ENCODE measurements at regions not wholly inside any gene's neighbourhood (a gene's known extent, or its start where the extent isn't known, plus 50 kb on each side); places are given as distances from the start of the nearest gene placed in this dataset.
"Not testable (repeated sequence)": the region's sequence is repeated elsewhere in the genome, so short reads cannot be mapped to it uniquely, and the experiment has no call there.

DNA sequence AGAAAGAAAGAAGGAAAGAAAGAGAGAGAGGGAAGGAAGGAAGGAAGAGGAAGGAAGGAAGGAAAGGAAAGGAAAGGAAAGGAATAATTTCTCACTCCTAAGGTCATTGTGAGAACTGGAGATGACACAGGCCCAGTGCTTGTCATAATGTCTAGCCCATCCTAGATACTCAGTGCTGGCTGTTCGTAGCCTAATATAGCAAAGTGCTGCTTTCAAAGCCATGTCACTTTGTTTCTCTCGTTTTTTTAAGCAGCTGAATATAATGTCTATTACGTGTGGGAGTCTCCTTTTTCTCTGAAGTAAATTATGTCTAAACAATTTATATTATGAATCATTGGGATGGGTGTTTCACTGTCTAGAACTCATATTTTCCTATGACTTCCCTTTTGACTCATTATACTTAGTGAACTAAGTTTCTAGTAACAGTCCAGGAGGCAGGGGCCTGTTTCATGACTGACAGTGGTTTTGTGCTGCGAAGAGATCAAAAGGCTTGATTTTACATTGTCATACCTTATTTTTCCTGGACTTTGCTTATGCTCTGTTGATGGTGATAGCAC lies 327.0 kb upstream of the ZFP42 start:
- Mint-ChIP-seq H3K27ac (no peak overlapping the region), H3K4me3 (no peak overlapping the region), H3K4me1 (ENCODE audit: low read depth) (no peaks in the 10 kb centered on the region), H3K36me3 (ENCODE audit: low read depth) (no peaks in the 10 kb centered on the region), H3K27me3 (ENCODE audit: low read depth) (no peaks in the 10 kb centered on the region), H3K9me3 (peaks cover 21% of the 10 kb centered on the region)

DNA sequence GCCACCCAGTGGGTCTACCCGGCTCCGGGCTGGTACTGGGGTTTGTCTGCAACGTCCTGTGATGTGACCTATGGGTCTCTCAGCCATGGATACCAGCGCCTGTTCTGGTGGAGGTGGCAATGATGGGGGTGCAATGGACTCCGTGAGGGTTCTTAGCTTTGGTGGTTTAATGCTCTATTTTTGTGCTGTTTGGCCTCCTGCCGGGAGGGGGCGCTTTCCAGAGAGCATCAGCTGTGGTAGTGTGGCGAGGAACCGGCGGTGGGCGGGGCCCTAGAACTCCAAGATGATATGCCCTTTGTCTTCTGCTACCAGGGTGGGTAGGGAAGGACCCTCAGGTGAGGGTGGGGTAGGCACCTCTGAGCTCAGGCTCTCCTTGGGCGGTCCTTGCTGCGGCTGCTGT lies 324.1 kb upstream of the ZFP42 start:
- not testable (repeated sequence) for H3K4me1 Mint-ChIP-seq (ENCODE audit: low read depth); H3K27me3 Mint-ChIP-seq (ENCODE audit: low read depth); H3K36me3 Mint-ChIP-seq (ENCODE audit: low read depth); H3K27ac Mint-ChIP-seq; H3K4me3 Mint-ChIP-seq
- peaks cover 28% of the 10 kb centered on the region for H3K9me3 Mint-ChIP-seq

DNA sequence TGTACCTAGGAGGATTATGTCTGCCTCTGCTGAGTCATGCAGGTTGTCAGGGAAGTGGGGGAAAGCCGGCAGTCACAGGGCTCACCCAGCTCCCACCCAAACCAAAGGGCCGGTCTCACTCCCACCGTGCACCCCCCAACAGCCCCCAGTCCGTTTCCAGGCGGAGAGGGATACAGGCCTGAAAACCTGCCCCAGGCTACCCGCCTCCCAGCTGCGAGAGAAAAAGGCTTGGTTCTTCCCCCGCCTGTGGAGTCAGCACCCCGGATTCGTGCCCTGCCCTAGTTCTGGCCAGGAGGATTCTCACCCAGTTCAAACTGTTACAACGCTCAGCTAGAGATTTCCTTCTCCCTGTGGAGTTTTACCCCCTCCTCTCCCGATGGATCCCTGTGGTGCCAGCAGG lies 323.6 kb upstream of the ZFP42 start:
- not testable (repeated sequence) for H3K27ac Mint-ChIP-seq; H3K4me1 Mint-ChIP-seq (ENCODE audit: low read depth); H3K36me3 Mint-ChIP-seq (ENCODE audit: low read depth); H3K27me3 Mint-ChIP-seq (ENCODE audit: low read depth); H3K4me3 Mint-ChIP-seq
- peaks cover 28% of the 10 kb centered on the region for H3K9me3 Mint-ChIP-seq

DNA sequence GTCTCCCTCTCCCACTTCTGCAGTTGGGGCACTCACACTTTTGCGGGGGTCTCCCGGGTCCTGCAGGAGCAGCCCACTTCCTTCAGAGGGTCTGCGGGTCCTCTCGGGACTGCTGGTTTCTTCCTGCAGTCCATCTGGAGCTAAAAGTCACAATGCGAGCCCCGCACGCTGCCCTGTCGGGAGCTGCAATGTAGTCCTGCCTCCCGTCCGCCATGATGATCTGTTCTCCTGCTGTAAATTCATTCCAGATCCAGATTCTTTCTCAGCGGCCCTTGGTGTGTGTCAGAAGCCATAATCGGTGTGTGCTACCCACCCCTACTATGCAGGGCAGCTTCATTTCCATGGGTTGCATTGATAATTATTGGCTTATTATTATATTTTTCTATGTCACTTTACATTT lies 323.0 kb upstream of the ZFP42 start:
- not testable (repeated sequence) for H3K4me1 Mint-ChIP-seq (ENCODE audit: low read depth); H3K36me3 Mint-ChIP-seq (ENCODE audit: low read depth); H3K27ac Mint-ChIP-seq; H3K4me3 Mint-ChIP-seq; H3K27me3 Mint-ChIP-seq (ENCODE audit: low read depth)
- H3K9me3 Mint-ChIP-seq = peaks cover 28% of the 10 kb centered on the region

DNA sequence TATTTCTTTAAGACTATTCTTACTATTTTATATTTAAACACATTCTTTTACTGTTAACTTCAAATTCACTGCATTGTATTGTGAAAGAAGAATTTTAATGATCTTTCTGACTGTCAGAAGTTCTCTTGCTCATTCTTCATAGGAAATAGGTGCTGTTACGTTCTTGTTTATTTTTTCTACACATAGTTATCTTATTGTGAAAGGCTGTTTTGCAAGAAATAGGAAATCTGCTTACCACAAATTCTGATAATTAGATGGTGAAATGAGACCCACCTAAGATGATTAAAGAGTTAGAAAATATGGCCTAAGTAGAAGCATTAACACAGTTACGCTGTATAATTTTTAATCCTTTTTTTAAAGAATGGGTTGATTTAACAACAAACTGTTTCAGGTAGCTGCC lies 316.1 kb upstream of the ZFP42 start:
- H3K9me3 Mint-ChIP-seq = peaks cover 24% of the 10 kb centered on the region
- H3K4me1 Mint-ChIP-seq (ENCODE audit: low read depth) = no peaks in the 10 kb centered on the region
- H3K27ac Mint-ChIP-seq = no peak overlapping the region
- H3K36me3 Mint-ChIP-seq (ENCODE audit: low read depth) = no peaks in the 10 kb centered on the region
- no peaks in the 10 kb centered on the region for H3K27me3 Mint-ChIP-seq (ENCODE audit: low read depth)
- no peak overlapping the region for H3K4me3 Mint-ChIP-seq

DNA sequence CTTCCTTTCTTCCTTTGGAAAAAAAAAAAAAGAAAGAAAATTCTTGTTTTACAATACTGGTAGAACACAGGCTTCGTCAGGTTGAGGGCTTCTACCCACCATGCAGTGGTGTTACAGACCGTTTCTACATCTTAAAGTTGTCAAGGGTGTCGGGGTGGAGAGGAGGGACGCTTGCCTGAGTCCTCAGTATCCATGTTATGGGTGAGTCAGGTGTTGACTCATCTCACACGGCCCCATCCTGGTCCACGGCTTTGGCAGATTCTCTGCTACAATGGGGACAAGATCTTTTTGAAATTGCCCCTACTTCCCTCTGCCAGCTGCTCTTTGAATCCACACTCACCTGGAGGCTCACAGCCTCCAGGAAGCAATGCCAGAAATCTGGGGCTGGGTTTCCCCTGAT lies 310.3 kb upstream of the ZFP42 start:
- Mint-ChIP-seq H3K27me3 (ENCODE audit: low read depth) (no peaks in the 10 kb centered on the region), H3K27ac (no peak overlapping the region), H3K9me3 (peaks cover 8% of the 10 kb centered on the region), H3K4me3 (no peak overlapping the region), H3K4me1 (ENCODE audit: low read depth) (no peaks in the 10 kb centered on the region), H3K36me3 (ENCODE audit: low read depth) (no peaks in the 10 kb centered on the region)

DNA sequence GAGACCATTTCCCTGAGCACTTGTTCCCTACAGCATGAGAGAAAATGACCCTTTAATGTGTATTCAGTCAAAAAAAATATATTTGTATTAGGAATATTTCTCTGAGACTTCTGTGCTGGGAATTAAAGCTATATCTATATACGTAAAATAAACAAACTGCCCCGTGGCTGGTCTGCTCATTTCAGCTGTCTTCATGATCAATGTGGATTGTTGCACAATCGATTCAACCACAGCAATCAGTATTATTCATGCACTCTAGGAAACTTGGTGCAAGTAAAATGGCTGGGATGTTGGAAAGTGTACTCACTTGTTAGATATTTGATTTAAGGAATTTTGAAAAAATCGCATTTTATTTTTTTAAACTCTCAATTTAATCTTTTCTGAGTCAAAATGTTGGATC lies 307.9 kb upstream of the ZFP42 start:
- Mint-ChIP-seq H3K4me3 (no peak overlapping the region), H3K27ac (no peak overlapping the region), H3K9me3 (peaks cover 17% of the 10 kb centered on the region), H3K36me3 (ENCODE audit: low read depth) (no peaks in the 10 kb centered on the region), H3K4me1 (ENCODE audit: low read depth) (no peaks in the 10 kb centered on the region), H3K27me3 (ENCODE audit: low read depth) (no peaks in the 10 kb centered on the region)

DNA sequence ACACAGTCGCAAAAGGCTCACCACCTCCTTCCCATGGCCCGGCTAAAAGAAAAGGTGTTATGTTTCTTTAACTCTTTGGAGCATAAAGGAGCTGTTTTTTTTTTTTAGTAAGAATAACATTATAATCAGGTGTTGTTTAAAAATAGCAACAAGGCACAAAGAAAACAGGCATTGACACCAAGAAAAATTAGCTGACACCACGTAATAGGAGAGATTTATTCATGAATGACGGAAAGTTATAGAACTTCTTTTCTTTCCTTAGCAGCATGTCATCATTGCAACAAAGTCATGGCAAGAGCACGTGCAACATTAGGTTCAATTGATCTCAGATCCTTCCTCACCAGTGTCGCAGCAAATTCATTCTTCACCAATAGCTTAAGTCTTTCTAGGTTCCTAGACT lies 302.9 kb upstream of the ZFP42 start:
- H3K36me3 Mint-ChIP-seq (ENCODE audit: low read depth) = no peaks in the 10 kb centered on the region
- H3K27ac Mint-ChIP-seq = no peak overlapping the region
- H3K27me3 Mint-ChIP-seq (ENCODE audit: low read depth) = no peaks in the 10 kb centered on the region
- H3K4me1 Mint-ChIP-seq (ENCODE audit: low read depth) = no peaks in the 10 kb centered on the region
- H3K9me3 Mint-ChIP-seq = peaks cover 28% of the 10 kb centered on the region
- H3K4me3 Mint-ChIP-seq = no peak overlapping the region

DNA sequence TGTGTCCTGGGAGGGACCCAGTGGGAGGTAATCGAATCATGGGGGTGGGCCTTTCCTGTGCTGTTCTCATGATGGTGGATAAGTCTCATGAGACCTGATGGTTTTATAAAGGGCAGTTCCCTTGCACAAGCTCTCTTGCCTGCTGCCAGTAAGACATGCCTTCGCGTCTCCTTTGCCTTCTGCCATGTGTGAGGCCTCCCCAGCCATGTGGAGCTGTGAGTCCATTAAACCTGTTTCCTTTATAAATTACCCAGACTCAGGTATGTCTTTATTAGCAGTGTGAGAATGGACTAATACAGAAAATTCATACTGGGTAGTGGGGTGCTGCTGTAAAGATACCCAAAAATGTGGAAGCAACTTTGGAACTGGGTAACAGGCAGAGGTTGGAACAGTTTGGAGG lies 300.0 kb upstream of the ZFP42 start:
- peaks cover 38% of the 10 kb centered on the region for H3K9me3 Mint-ChIP-seq
- H3K4me3 Mint-ChIP-seq; H3K27ac Mint-ChIP-seq; H3K27me3 Mint-ChIP-seq (ENCODE audit: low read depth); H3K4me1 Mint-ChIP-seq (ENCODE audit: low read depth); H3K36me3 Mint-ChIP-seq (ENCODE audit: low read depth): not testable (repeated sequence)

DNA sequence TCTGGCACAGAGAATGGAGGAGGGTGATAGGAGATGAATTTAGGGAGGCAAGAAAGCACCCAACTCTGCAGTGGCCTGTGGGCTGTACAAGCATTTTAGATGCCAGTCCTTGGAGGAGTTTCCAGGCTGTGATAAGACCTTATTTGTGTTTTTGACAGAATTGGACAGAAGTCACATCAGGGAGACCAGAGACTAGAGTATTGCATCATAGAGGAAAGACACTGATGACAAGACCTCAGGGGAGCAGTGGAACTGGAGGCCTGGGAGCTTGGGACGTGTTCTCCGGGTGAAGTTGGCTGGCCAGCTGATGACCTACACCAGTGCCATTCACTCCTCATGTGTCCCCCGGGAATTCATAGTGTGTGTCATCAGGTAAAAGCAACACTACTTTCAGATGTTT lies 284.0 kb upstream of the ZFP42 start:
- H3K27ac Mint-ChIP-seq = no peak overlapping the region
- H3K27me3 Mint-ChIP-seq (ENCODE audit: low read depth) = no peaks in the 10 kb centered on the region
- H3K4me1 Mint-ChIP-seq (ENCODE audit: low read depth) = no peaks in the 10 kb centered on the region
- H3K9me3 Mint-ChIP-seq = peaks cover 29% of the 10 kb centered on the region
- no peak overlapping the region for H3K4me3 Mint-ChIP-seq
- no peaks in the 10 kb centered on the region for H3K36me3 Mint-ChIP-seq (ENCODE audit: low read depth)

DNA sequence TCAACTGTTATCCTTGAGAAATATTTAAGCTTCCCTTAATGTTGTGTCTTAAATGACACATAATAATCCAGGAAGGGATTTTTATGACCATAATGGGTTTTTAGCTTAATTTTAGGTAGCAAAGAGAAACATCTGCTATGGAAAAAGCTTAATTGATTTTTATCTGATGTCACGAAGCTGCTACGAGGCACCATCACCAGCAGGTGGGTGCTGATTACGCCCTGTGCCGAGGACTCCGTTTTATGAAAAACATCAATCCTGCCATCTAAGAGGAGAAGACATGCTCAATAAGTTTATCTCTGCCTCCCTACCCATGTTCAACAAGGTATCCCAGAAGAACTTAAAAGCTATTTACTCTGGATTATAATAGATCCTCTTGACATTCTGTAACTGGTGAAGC lies 280.6 kb upstream of the ZFP42 start:
- Mint-ChIP-seq H3K27me3 (ENCODE audit: low read depth) (no peaks in the 10 kb centered on the region), H3K9me3 (peaks cover 21% of the 10 kb centered on the region), H3K27ac (no peak overlapping the region), H3K4me3 (no peak overlapping the region), H3K4me1 (ENCODE audit: low read depth) (no peaks in the 10 kb centered on the region), H3K36me3 (ENCODE audit: low read depth) (no peaks in the 10 kb centered on the region)

DNA sequence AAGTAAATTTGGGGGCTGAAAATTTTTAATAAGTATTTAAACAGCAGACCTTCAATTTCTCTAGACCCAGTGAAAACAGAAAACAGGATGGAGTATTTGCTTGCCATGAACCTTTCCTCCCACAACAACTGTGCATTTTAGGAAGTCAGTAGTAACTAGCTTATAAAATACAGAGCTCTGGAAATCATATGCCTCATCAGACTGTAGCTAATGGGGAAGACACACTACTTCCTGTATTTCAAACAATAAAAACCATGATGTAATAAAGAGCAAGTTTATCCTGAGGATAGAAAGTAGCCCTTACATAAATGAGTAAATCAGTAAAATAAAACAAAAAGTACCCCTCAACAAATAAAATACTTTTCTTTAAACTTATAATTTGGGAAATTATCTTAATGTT lies 280.1 kb upstream of the ZFP42 start:
- peaks cover 20% of the 10 kb centered on the region for H3K9me3 Mint-ChIP-seq
- no peaks in the 10 kb centered on the region for H3K27me3 Mint-ChIP-seq (ENCODE audit: low read depth)
- H3K4me1 Mint-ChIP-seq (ENCODE audit: low read depth) = no peaks in the 10 kb centered on the region
- H3K27ac Mint-ChIP-seq = no peak overlapping the region
- H3K4me3 Mint-ChIP-seq = no peak overlapping the region
- H3K36me3 Mint-ChIP-seq (ENCODE audit: low read depth) = no peaks in the 10 kb centered on the region

DNA sequence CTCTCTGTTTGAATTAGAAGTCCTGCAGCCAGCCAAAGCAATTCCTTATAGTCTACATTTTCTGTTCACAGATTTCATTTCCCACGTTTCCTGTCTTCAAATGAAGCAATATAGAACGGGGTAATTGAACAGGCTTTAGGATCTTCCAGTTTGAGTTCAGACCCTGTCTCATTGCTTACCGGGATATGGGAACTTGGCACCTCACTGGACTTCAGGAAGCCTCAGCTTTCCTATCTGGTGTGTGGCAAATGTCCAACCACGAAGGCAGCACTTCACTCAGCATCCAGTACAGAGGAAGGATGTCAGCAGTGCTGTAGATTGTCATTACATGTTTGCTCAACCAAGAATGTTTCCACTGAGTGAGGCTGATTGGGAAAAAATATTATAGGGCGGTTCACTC lies 271.1 kb upstream of the ZFP42 start:
- no peak overlapping the region for H3K27ac Mint-ChIP-seq
- peaks cover 27% of the 10 kb centered on the region for H3K9me3 Mint-ChIP-seq
- H3K4me1 Mint-ChIP-seq (ENCODE audit: low read depth) = no peaks in the 10 kb centered on the region
- H3K4me3 Mint-ChIP-seq = no peak overlapping the region
- H3K36me3 Mint-ChIP-seq (ENCODE audit: low read depth) = no peaks in the 10 kb centered on the region
- H3K27me3 Mint-ChIP-seq (ENCODE audit: low read depth) = no peaks in the 10 kb centered on the region

DNA sequence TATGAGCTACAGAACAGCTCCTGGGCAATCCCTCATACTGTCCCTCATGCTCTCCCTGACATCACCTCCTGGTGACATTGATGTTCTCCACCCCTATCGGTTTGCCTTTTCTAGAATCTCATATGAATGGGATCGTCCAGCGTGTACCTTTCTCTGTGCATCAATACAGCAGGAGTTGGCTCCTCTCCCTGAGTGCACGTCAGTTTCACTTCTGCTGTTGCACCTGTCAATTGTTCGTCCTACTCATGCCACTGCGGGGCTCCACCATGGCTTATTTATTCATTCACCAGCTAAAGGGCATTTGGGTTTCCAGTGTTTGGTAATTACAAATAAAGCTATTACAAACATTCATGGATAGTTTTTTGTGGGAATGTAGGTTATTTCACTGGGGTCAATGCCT lies 269.1 kb upstream of the ZFP42 start:
- Mint-ChIP-seq H3K4me3 (no peak overlapping the region), H3K27ac (no peak overlapping the region), H3K4me1 (ENCODE audit: low read depth) (no peaks in the 10 kb centered on the region), H3K36me3 (ENCODE audit: low read depth) (no peaks in the 10 kb centered on the region), H3K9me3 (peaks cover 34% of the 10 kb centered on the region), H3K27me3 (ENCODE audit: low read depth) (no peaks in the 10 kb centered on the region)

DNA sequence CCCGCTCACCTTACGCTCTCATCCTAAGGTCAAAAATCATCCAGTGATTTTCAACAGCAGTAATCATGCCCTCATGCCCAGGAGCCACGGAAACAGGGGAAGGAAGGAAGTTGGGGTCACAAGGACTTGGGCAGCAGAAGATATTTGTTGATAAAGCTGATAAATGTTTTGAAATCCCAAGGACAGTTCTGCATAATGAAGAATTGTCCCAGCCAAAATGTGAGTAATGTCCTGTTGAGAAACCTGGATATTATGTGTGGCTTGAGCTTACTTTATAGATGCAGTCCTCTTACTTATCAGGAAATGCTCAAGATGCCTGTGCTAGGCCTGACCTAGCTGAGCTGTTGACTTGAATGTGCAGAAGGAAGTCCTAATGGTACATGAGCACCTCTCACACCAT lies 263.0 kb upstream of the ZFP42 start:
- Mint-ChIP-seq H3K4me3 (no peak overlapping the region), H3K27ac (no peak overlapping the region), H3K36me3 (ENCODE audit: low read depth) (no peaks in the 10 kb centered on the region), H3K9me3 (peaks cover 34% of the 10 kb centered on the region), H3K27me3 (ENCODE audit: low read depth) (no peaks in the 10 kb centered on the region), H3K4me1 (ENCODE audit: low read depth) (no peaks in the 10 kb centered on the region)

DNA sequence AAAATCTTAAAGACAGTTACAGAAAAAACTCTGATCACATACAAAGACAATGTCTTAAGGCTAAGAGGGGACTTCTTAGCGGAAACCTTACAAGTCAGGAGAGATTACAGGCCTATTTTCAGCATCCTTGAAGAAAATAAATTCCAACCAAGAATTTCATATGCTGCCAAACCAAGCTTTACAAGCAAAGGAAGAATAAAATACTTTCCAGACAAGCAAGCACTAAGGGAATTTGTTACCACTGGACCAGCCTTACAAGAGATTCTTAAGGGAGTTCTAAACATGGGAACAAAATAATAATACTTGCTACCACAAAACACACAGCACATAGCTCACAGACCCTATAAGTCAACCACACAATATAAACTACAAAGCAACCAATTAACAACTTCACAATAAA lies 255.8 kb upstream of the ZFP42 start:
- H3K36me3 Mint-ChIP-seq (ENCODE audit: low read depth) = no peaks in the 10 kb centered on the region
- H3K4me1 Mint-ChIP-seq (ENCODE audit: low read depth) = no peaks in the 10 kb centered on the region
- no peaks in the 10 kb centered on the region for H3K27me3 Mint-ChIP-seq (ENCODE audit: low read depth)
- no peak overlapping the region for H3K27ac Mint-ChIP-seq
- no peak overlapping the region for H3K4me3 Mint-ChIP-seq
- H3K9me3 Mint-ChIP-seq = peaks cover 36% of the 10 kb centered on the region

Data from T-helper 1 cell treated with Interleukin-12 subunit alpha and Interleukin-12 subunit beta and Interleukin-4 antibody, amounts not matched to agents 30 μg/mL and 1 μg/mL, for 36 hours (primary cell).